AG04449 (cell line): ENCODE measurements at regions not wholly inside any gene's neighbourhood (a gene's known extent, or its start where the extent isn't known, plus 50 kb on each side); places are given as distances from the start of the nearest gene placed in this dataset.

ENCODE experiments used
- CTCF ChIA-PET: fragments of 350-600 bp; formaldehyde crosslinking; extraction: SDS; loops from one replicate; lab custom pipeline; 2021; ENCODE audit warnings: antibody characterized with exemption; lab: Yijun Ruan, JAX
- POLR2A ChIA-PET: fragments of 400-600, 350-600 bp; formaldehyde crosslinking; extraction: SDS; loops from one replicate; lab custom pipeline; 2020; ENCODE audit warnings: antibody characterized with exemption, inconsistent platforms; lab: Yijun Ruan, JAX
- DNase-seq: peaks from one replicate; pipeline ENCODE4 v3.0.0-alpha.2; 2010; ENCODE audit warnings: low read depth, low spot score
- H3K4me3 ChIP-seq: 2 replicates; pipeline ENCODE4 v1.5.1; 2011; ENCODE audit warnings: low read depth, mild to moderate bottlenecking, control low read depth, low read length
- TF ChIP-seq, protein P1 (sequence below): IDR thresholded peaks from one replicate; pipeline ENCODE4 v1.5.1; 2011; ENCODE audit warnings: mild to moderate bottlenecking, moderate library complexity, low read length, control low read depth, inconsistent platforms; ENCODE audit not compliant: insufficient read depth; ENCODE audit errors: missing control alignments

DNA sequence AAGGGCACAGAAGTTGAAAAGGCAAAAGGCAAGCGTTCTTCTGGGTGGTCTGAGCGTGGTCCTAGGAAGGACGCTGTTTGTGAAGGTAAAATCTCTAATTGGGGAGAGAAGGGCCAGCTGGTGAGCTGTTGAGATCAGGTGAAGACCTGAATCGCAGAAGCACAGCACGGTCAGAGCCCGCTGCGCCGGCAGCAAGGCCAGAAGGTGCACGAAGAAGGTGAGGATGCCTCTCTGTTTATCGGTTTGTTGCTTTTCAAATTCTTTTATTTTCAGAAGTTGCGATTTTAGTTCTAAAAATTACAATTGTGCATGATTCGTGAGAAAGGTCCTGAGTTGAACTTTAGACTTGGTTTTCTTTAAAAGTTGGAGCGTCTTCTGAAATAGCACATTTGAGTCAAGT is 247.8 kb upstream of the FOXK1 start:
- POLR2A ChIA-PET = no interaction called here
- TF ChIP-seq, protein P1, sequence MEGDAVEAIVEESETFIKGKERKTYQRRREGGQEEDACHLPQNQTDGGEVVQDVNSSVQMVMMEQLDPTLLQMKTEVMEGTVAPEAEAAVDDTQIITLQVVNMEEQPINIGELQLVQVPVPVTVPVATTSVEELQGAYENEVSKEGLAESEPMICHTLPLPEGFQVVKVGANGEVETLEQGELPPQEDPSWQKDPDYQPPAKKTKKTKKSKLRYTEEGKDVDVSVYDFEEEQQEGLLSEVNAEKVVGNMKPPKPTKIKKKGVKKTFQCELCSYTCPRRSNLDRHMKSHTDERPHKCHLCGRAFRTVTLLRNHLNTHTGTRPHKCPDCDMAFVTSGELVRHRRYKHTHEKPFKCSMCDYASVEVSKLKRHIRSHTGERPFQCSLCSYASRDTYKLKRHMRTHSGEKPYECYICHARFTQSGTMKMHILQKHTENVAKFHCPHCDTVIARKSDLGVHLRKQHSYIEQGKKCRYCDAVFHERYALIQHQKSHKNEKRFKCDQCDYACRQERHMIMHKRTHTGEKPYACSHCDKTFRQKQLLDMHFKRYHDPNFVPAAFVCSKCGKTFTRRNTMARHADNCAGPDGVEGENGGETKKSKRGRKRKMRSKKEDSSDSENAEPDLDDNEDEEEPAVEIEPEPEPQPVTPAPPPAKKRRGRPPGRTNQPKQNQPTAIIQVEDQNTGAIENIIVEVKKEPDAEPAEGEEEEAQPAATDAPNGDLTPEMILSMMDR = no peak
- CTCF ChIA-PET = no interaction called here
- DNase-seq = no peak
- H3K4me3 ChIP-seq = no peak overlapping the region

DNA sequence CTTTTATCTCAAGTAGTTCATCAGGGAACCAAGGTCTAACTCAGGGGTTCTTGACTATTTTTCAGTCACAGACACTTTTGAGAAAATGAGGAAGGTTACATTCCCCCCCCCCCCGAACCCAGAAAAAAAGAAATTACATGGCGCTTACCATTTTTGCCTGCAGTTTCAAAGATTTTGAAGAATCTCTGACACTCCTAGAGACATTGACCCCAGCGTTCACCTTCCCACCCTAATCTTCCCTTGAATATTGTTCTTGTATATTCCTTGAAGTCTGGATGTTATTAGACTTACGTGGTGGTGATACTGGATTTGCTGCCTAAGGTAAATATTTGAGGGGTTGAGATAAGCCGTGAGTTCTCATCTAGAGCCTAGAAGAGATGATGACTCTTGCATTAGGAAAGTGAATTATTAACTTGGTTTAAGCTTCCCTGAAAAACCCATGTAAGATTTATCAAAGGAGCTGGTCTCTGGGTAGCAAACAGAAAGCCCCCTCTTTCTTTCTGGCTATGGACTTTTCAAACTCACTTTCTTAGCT is 245.7 kb upstream of the FOXK1 start:
- H3K4me3 ChIP-seq = no peak overlapping the region
- POLR2A ChIA-PET = no interaction called here
- CTCF ChIA-PET = no interaction called here
- TF ChIP-seq, protein P1 = no peak
- DNase-seq = no peak

DNA sequence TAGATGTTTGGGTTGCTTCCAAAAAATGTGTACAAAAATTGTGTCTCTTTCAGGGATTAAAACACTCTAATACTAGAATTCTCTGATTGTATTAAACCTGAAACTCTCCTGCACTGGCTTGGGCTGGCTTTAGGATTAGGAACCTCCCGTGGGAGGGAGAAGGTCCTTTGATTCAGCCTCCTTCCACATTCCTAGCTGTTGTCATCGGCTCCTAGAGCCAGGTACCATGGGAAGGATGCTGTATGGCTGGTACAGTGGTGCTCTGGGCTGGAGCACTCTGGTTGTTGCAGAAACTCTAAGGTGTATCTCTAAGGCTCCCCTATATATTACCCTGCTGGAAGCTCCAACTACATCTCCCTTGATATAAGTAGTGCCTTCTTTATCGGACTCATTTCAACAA is 245.2 kb upstream of the FOXK1 start:
- ChIA-PET POLR2A (no interaction called here), CTCF (no interaction called here)
- no peak for DNase-seq
- no peak overlapping the region for H3K4me3 ChIP-seq
- TF ChIP-seq, protein P1 = no peak

DNA sequence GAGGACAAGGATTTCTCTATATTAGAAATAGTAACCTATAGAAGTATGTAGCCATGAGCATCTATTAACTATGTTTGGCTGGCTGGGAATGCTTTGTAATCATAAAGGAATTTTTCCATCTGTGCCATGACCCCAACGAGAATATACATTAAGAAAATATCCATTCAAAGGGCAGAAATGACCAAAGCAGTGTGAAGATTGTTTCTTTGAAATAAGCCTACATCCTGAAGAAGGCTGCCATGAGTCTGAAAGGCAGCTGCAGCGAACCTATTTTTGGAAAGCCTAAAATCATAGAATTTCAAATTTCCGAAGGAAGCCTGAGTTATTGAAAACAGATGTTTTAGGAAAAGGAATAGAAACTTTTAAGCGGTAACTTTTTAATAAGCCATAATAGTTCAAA is 244.2 kb upstream of the FOXK1 start:
- TF ChIP-seq, protein P1 = no peak
- POLR2A ChIA-PET = no interaction called here
- H3K4me3 ChIP-seq = no peak overlapping the region
- CTCF ChIA-PET = no interaction called here
- no peak for DNase-seq

DNA sequence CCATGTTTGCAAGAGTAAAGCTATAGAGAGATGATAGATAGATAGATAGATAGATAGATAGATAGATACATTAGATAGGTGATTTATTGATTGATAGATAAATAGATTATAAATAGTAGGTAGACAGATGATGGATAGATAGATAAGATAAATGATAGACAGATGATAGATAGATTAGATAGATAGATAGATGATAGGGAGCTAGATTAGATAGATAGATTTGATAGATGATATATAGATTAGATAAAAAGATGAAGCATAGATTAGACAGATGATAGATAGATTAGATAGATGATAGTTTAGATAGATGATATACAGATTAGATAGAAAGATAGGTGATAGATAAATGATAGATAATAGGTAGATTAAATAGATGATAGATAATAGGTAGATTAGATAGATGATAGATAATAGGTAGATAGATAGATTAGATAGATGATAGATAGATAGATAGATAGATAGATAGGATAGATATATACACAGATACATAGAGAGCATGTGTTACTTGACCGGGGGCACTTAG is 243.3 kb upstream of the FOXK1 start:
- no peak for DNase-seq
- CTCF ChIA-PET = no interaction called here
- TF ChIP-seq, protein P1 = no peak
- H3K4me3 ChIP-seq = no peak overlapping the region
- POLR2A ChIA-PET = no interaction called here

DNA sequence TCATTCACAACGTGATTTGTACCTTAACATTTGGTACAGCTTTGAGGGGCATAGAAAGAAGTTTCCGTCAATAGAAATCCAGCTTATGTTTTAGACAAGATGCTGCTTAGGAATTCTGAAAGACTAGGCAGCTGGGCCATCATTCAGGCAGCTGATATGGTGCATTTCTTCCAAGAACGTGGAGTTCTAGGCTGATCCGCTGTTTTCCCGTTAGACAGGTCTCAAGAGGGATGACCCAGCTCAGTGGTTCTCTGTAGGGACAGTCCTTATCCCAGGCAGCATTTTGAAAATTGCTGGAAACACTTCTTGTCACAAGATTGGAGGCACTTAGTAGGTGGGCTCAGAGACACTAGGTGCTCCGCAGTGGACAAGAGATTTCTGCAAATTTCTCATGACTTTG is 242.7 kb upstream of the FOXK1 start:
- DNase-seq = no peak
- H3K4me3 ChIP-seq = no peak overlapping the region
- POLR2A ChIA-PET = no interaction called here
- TF ChIP-seq, protein P1 = no peak
- CTCF ChIA-PET = no interaction called here
